ENCODE measurements at regions not wholly inside any gene's neighbourhood (a gene's known extent, or its start where the extent isn't known, plus 50 kb on each side); places are given as distances from the start of the nearest gene placed in this dataset.

DNA sequence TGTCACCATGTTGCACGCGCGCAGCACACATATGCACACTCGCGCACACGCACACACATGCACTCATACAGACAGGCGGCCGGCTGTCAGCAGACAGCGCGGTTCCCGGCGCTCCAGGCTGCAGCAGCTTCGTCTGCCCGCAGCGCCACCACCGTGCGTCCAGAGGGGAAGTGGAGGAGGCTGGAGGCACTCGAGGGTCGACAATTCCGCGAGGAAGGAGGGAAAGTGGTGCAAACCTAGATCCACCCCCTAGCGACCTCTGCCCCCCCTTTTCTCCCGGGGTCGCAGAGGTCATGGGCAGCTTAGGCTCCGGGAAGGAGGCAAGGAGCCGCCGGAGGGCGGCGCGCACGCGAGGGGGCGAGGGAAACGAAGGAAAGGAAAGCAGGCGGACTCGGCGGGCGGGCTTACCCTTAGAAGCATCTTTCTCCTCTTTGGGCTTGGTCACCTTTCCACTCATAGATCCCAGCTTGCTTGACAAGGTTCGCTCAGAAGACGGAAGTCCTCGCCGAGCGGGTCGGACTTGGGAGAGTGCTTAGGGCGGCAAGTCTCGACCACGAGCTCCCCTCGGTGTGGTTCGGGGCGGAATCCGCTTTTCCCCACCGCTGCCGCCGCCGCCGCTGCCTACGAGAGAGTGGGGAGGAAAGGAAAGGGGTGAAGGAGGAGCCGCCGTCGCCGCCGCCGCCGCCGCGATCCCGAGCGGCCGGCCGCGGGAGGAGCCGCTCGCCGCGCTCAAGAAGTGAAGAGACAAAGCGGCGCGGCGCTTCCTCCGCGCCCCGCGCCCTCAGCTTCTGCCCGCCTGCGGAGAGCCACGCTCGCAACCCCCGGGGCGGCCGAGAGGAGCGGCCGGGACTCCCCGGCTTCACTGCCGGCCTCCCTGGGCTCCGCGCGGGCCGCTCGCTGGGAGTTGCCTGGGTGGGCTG, 326.6 kb upstream of the F9 start:
- Histone ChIP-seq H3K27ac (ENCODE audit: insufficient read length, low read depth, low read length) (no peak overlapping the region), H3K9me3 (ENCODE audit: control insufficient read depth, low read depth, low read length) (no peaks in the 10 kb centered on the region), H3K18ac (ENCODE audit: insufficient read length, low read depth, low read length) (no peak overlapping the region), H2BK15ac (ENCODE audit: low read depth, low read length) (no peak overlapping the region), H3K23me2 (ENCODE audit: insufficient read length, low read depth, low read length, poor library complexity, severe bottlenecking) (peaks cover 24% of the 10 kb centered on the region), H2BK12ac (ENCODE audit: insufficient read length, low read depth, low read length) (no peak overlapping the region), H4K5ac (ENCODE audit: insufficient read length, low read depth, low read length) (no peak overlapping the region), H4K8ac (replicated peaks; ENCODE audit: insufficient read length, low read depth, low read length) (no peak overlapping the region), H3K56ac (ENCODE audit: insufficient read length, low read depth, low read length) (no peak overlapping the region), H2BK20ac (ENCODE audit: low read depth, low read length, poor library complexity, severe bottlenecking) (no peak overlapping the region), H2BK5ac (ENCODE audit: insufficient read length, low read length) (no peak overlapping the region), H4K20me1 (ENCODE audit: control insufficient read depth, insufficient read depth, insufficient read length) (no peaks in the 10 kb centered on the region), H3K27me3 (ENCODE audit: insufficient read depth, low read length) (peaks cover 47% of the 10 kb centered on the region; the same call in 1 of the 2 replicates), H3K14ac (ENCODE audit: insufficient read depth, low read length) (no peak overlapping the region), H4K91ac (ENCODE audit: insufficient read length, low read depth, low read length) (no peak overlapping the region), H3K23ac (ENCODE audit: insufficient read length, low read depth, low read length) (no peak overlapping the region), H2AFZ (ENCODE audit: low read length) (no peak overlapping the region), H3K79me1 (ENCODE audit: insufficient read depth, low read depth, low read length, poor library complexity, severe bottlenecking) (no peaks in the 10 kb centered on the region), H3K79me2 (ENCODE audit: insufficient read depth, low read length) (no peaks in the 10 kb centered on the region), H3K4me1 (ENCODE audit: insufficient read depth, low read length) (no peaks in the 10 kb centered on the region), H3T11ph (ENCODE audit: low read length) (no peak overlapping the region), H3K4ac (ENCODE audit: low read depth, low read length) (no peak overlapping the region), H3K9ac (ENCODE audit: extremely low read depth, insufficient read length, low read length) (no peak overlapping the region), H2BK120ac (ENCODE audit: low read depth, low read length, poor library complexity, severe bottlenecking) (no peak overlapping the region), H2AK5ac (ENCODE audit: insufficient read length, low read length) (no peak overlapping the region), H3K4me2 (ENCODE audit: insufficient read depth, insufficient read length, low read length) (peak overlapping the region; percentile 85)
- H3K9me3 Mint-ChIP-seq = no peaks in the 10 kb centered on the region; a peak in 1 of 5 replicates
- no peaks in the 10 kb centered on the region; a peak in 1 of 7 replicates for H3K36me3 Mint-ChIP-seq (ENCODE audit: insufficient read depth in 1 of 3, low read depth in 3 of 3)
- peak overlapping the region; percentile 85 to 96 for H3K4me3 Mint-ChIP-seq
- H3K27ac Mint-ChIP-seq = no peak overlapping the region; a peak in 1 of 7 replicates
- TF ChIP-seq, protein P1, sequence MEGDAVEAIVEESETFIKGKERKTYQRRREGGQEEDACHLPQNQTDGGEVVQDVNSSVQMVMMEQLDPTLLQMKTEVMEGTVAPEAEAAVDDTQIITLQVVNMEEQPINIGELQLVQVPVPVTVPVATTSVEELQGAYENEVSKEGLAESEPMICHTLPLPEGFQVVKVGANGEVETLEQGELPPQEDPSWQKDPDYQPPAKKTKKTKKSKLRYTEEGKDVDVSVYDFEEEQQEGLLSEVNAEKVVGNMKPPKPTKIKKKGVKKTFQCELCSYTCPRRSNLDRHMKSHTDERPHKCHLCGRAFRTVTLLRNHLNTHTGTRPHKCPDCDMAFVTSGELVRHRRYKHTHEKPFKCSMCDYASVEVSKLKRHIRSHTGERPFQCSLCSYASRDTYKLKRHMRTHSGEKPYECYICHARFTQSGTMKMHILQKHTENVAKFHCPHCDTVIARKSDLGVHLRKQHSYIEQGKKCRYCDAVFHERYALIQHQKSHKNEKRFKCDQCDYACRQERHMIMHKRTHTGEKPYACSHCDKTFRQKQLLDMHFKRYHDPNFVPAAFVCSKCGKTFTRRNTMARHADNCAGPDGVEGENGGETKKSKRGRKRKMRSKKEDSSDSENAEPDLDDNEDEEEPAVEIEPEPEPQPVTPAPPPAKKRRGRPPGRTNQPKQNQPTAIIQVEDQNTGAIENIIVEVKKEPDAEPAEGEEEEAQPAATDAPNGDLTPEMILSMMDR (conservative IDR thresholded peaks at IDR 0.05) = peak; percentile 40; the same call in 2 of the 3 replicates
- H3K27me3 Mint-ChIP-seq (ENCODE audit: low read depth) = peaks cover 96% of the 10 kb centered on the region
- WGBS (ENCODE audit: extremely low coverage, insufficient read length, low lambda C conversion rate) = no CpG with 5 or more reads among the region's 99 CpGs
- no peak for DNase-seq
- H3K4me1 Mint-ChIP-seq = peaks cover 28 to 38% of the 10 kb centered on the region in 2 experiments
